Stimulated activated CD8-positive, alpha-beta memory T cell treated with anti-CD3 and anti-CD28 coated beads, Interleukin-2, amount 100 ng/mL, for 48 hours (primary cell): ENCODE measurements at regions not wholly inside any gene's neighbourhood (a gene's known extent, or its start where the extent isn't known, plus 50 kb on each side); places are given as distances from the start of the nearest gene placed in this dataset.

Experiments
- DNase-seq, 2 donors: peaks; one replicate each; pipeline ENCODE4 v3.0.0-alpha.2; 2020; ENCODE audit warnings: low read depth in 2 of 2

- no peak for DNase-seq
These were observed 104.7 kb upstream of the CLDN10 start for GRCh38 chr13:95447814-95448213.

DNA sequence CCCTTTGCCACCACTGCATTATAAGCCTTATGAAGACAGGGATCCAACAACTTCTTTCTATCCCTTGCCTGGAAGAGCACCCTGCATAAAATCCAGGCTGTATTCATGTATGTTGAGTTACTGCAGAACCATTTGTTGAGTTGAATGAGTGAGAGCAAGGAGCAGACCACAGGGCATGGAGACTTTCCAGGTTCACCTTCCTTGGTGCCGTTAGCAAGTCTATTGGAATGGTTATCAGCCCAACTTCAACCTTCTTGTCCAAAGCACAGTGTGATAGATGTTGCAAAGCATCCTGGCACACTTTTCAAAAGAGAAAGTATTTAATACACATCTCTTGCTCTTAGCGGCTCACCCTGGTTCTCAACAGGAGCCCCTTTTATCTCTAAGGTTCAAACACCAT lies 100.9 kb upstream of the CLDN10 start:
- DNase-seq: no peak

GRCh38 chr13:95452375-95452774 lies 100.1 kb upstream of the CLDN10 start:
- DNase-seq: no peak

DNA sequence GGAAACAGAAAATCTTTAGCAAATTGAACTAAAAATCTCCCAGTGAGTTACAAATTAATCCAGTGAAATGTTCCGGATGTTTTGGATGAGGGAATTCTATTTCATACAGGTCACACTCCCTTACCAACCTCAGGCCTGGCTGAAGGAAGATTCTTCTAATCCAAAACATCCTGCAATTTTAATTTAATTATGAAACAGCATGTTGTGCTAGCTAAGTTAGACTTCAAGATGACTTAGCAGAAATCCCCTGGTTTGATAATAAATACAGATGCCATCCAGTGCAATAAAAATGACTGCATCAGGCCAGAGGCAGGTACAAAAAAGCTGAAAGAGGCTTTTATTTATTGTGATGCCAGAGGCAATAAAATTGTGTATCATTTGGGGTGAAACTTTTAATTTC lies 96.7 kb upstream of the CLDN10 start:
- DNase-seq: no peak

DNA sequence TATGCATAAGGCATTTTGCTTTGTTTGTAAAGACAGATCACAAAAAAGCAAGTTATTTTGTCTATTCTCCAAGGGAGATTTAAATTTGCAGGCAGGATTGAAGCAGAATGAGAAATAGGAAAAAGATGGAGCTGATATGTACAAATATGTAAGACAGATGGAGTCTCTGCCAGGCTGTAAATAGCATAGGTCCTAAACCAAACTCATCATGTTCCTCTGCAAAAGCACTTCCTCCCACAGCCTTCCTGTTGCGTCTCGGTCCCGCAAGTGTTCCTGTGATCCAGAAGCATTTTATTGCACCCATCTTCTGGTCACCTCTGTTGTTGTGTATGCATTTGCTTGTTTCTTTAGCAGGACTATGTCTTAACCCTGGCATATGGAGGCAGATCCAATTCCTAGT lies 95.7 kb upstream of the CLDN10 start:
- DNase-seq: no peak

GRCh38 chr13:95457294-95457693 lies 95.2 kb upstream of the CLDN10 start:
- DNase-seq: no peak

GRCh38 chr13:95462801-95463200 lies 89.7 kb upstream of the CLDN10 start:
- DNase-seq: no peak

- no peak for DNase-seq
These were observed 89.0 kb upstream of the CLDN10 start for GRCh38 chr13:95463531-95463930.

- DNase-seq: no peak
These were observed 81.8 kb upstream of the CLDN10 start for GRCh38 chr13:95470574-95471366.

DNA sequence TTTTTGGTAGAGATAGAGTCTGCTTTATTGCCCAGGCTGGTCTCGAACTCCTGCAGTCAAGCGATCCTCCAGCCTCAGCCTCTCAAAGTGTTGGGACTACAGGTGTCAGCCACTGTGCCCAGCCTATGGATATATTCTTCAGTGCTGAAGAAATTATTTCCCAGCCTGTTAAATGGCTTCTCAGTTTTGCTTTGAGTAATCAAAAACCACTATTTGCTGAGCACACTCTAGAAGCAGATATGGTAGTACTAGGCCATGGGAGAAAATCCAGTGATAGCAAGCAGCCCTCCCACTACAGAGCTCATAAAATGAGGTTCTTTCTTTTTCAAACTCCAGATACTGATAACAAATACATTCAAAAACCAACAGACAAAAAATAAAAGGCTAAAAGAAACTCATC lies 80.6 kb upstream of the CLDN10 start:
- no peak for DNase-seq

- DNase-seq: no peak
These were observed 77.5 kb upstream of the CLDN10 start for GRCh38 chr13:95474992-95475391.

- no peak for DNase-seq
These were observed 75.3 kb upstream of the CLDN10 start for GRCh38 chr13:95477187-95477586.

GRCh38 chr13:95479731-95480130 lies 72.8 kb upstream of the CLDN10 start:
- no peak for DNase-seq

- peak in 1 of 2 donors; percentile 17 for DNase-seq
These were observed 72.4 kb upstream of the CLDN10 start for GRCh38 chr13:95480131-95480545.

GRCh38 chr13:95480791-95481780 lies 71.4 kb upstream of the CLDN10 start:
- no peak for DNase-seq

DNA sequence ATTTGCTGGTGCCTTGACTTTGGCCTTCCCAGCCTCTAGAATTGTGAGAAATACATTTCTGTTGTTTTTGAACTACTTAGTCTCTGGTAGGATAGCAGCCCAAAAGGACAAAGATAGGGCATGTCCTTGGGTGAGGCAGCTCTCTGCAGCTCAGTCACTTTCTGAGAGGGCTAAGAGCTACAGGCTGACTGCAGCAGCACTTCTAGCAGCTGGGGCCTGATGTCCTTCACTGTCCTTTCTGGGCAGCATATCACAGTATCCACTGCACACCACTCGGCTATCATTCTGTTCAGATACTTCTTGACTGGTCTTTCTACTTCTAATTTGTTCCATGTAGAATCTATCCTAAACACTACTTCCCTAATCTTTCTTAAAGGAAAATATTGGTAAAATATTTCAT lies 68.5 kb upstream of the CLDN10 start:
- no peak for DNase-seq

- no peak for DNase-seq
These were observed 67.4 kb upstream of the CLDN10 start for GRCh38 chr13:95485045-95485517.

GRCh38 chr13:95485518-95486144 lies 66.9 kb upstream of the CLDN10 start:
- DNase-seq: no peak

DNA sequence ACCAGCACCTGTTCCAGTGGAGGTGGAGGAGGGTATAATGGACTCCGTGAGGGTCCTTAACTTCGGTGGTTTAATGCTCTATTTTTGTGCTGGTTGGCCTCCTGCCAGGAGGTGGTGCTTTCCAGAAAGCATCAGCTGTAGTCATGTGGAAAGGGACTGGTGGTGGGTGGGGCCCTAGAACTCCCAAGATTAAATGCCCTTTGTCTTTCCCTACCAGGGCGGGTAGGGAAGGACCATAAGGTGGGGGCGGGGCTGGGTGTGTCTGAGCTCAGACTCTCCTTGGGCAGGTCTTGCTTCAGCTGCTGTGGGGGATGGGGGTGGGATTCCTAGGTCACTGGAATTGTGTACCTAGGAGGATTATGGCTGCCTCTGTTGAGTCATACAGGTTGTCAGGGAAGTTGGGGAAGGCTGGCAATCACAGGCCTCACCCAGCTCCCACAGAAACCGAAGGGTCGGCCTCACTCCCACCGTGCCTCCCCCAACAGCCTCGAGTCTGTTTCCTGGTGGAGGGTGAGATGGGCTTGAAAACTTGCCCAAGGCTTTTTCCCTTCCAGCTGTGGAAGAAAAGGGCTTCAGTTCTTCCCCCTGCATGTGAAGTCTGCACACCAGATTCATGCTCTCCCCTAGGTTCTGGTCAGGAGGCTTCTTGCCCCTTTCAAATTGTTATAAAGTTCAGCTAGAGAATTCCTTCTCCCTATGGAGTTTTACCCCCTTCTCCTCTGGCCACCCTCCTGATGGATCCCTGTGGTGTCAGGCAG lies 60.3 kb upstream of the CLDN10 start:
- no peak for DNase-seq

DNA sequence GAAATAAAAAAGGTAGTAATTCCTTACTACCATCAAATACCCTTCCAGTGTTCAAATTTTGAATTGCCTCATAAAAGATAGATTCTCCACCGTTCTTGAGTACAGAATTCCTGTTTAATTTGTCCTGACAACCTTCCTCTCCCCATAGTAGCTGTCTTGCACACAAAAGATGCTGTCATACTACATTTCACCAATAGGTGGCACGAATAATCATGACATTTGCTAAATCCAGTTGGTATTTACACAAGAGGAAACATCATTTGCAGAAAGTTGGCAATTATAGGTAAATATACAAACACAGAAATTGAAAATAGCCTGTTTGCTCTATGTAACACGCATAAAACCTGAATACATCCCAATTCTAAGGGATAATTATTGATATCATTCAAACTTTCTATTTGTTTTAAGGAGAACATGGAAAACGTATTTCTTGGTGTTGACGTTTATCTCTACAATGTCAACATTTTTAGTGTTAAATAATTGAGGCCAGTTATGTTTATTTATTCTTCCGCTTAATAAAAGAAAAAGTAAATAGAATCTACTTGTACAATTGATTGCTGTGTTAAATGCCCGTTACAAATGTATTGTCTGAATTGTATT lies 58.3 kb upstream of the CLDN10 start:
- DNase-seq: no peak

GRCh38 chr13:95496485-95496884 lies 56.0 kb upstream of the CLDN10 start:
- DNase-seq: no peak
